ENCODE measurements at regions not wholly inside any gene's neighbourhood (a gene's known extent, or its start where the extent isn't known, plus 50 kb on each side); places are given as distances from the start of the nearest gene placed in this dataset.
"Not testable (repeated sequence)": the region's sequence is repeated elsewhere in the genome, so short reads cannot be mapped to it uniquely, and the experiment has no call there.

GRCh38 chr4:111296466-111296865, 673.6 kb upstream of the PITX2 start:
- no peak for DNase-seq

- DNase-seq: no peak
Observed at GRCh38 chr4:111303806-111304205, 680.9 kb upstream of the PITX2 start.

GRCh38 chr4:111323496-111323895, 700.6 kb upstream of the PITX2 start:
- no peak for DNase-seq

DNA sequence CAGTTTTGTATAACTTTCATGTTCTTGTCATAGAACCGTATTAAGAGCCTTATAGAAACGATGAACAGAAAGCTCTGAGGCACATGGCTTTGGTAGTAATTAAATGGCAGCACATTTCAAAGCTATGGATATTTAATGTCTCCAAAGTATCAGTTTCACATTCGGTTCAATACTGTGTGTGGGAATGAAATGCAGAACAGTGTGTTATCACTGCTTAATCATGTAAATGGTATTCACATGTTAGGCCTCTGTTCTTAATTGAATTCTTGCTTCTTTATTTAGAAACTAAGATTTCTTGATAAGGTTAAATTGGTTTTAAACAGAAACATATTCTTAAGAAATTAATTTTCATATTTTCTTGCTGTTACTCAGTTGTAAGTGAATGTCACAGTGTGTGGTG, 701.0 kb upstream of the PITX2 start:
- no peak for DNase-seq

DNA sequence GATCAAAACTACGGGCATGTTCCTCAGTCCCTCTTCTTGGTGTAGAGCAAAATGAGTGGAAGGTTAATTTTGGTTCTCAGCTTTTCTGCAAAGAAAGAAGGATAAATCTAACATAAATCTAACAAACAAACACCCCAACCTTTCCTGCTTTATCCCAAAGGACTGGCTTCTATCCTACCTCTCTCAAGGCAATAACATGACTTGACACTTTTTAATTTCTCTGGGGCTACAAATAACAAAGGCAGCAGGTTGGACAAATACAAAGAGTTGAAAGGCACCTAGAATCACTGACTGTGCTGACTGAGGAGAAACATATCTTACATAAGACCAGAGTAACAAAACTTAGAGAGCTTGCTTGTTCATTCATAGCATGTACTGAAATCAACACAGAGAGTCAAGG, 703.6 kb upstream of the PITX2 start:
- no peak for DNase-seq

- no peak for DNase-seq
Observed at GRCh38 chr4:111330786-111331185, 707.9 kb upstream of the PITX2 start.

- no peak for DNase-seq
Observed at GRCh38 chr4:111334361-111334760, 711.5 kb upstream of the PITX2 start.

DNA sequence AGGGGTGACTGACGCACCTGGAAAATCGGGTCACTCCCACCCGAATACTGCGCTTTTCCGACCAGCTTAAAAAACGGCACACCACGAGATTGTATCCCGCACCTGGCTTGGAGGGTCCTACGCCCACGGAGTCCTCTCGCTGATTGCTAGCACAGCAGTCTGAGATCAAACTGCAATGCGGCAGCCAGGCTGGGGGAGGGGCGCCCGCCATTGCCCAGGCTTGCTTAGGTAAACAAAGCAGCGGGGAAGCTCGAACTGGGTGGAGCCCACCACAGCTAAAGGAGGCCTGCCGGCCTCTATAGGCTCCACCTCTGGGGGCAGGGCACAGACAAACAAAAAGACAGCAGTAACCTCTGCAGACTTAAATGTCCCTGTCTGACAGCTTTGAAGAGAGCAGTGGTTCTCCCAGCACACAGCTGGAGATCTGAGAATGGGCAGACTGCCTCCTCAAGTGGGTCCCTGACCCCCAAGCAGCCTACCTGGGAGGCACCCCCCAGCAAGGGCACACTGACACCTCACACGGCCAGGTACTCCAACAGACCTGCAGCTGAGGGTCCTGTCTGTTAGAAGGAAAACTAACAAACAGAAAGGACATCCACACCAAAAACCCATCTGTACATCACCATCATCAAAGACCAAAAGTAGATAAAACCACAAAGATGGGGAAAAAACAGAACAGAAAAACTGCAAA, 714.5 kb upstream of the PITX2 start:
- not testable (repeated sequence) for DNase-seq

DNA sequence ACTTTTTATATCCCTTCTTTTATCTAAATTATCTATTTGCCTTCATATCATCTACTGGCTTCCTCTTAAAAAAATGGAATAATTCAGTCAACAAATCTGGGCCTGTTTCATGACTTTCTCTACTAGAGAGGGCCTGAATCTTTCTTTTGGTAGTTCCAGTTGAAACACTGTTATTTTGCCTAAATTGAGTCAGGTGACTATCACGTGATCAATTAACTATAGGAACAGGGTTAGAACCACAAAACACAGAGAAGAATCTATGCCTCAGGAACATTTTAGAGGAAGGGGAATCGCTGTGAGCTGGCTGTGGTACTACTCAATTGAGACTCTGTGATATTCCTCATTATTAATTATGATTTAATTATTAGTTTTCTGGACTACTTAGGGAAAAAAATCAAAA, 736.7 kb upstream of the PITX2 start:
- DNase-seq: no peak

- no peak for DNase-seq
Observed at GRCh38 chr4:111360906-111361305, 738.0 kb upstream of the PITX2 start.

DNA sequence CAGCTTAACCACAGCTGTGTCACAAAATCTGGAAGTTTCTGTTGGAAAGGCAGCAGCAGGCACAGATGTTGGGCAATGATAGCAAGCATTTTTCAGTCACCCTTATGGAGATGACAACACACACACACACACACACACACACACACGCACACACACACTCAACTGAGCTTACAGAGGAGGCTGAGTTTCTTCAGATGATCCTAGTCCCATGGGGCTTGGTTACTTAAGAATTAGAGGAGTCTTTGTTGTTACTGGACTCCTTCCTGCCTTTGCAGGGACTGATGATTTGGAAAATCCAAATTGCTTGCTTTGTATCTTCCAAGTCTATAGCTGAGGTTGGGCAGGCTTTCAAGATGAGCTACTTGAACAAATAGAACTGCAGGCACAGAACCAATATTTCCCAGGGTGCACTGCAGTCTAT, 740.1 kb upstream of the PITX2 start:
- no peak for DNase-seq

- DNase-seq: not testable (repeated sequence)
Observed at GRCh38 chr4:111377880-111378279, 755.0 kb upstream of the PITX2 start.

GRCh38 chr4:111388561-111388960, 756.7 kb upstream of the FAM241A start:
- no peak for DNase-seq

GRCh38 chr4:111391829-111392228, 753.4 kb upstream of the FAM241A start:
- no peak for DNase-seq

DNA sequence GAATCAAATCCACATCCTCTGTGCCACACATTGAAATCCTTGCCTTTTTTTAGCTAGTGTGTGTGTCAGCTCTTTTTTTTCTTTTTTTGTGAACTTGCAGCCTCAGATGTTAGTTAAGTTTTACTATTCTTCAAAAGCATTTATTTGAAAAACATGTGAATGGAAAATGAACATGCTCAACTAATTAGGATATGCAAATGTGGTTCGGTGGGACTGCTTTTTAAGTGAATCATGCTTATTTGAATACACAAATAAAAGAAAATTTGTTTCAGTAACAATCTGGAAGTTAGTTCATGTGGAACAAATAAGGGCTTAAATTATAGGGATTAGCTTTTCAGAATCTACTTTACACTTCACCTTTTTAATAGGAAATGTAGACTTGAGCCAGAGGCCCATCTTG, 751.5 kb upstream of the FAM241A start:
- no peak for DNase-seq

- DNase-seq: no peak
Observed at GRCh38 chr4:111398906-111399330, 746.3 kb upstream of the FAM241A start.

DNA sequence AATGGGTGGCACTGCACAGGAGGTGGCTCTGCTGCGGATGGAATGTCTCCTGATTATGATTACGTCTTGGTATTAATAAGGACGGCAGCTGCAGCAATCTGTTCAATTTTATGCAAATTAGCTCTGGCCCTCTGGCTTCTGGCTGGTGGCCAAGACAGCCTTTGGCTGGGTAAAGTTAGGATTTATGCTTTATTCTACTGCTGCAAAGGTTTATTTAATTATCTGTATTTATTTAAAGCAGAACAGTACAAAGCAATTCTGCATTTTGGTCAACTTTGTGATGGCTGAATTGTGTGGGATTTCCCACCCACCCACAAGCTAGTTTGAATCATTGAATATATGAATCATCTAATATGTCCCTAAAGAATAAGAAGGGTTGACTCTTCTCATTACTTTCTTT, 745.6 kb upstream of the FAM241A start:
- no peak for DNase-seq

DNA sequence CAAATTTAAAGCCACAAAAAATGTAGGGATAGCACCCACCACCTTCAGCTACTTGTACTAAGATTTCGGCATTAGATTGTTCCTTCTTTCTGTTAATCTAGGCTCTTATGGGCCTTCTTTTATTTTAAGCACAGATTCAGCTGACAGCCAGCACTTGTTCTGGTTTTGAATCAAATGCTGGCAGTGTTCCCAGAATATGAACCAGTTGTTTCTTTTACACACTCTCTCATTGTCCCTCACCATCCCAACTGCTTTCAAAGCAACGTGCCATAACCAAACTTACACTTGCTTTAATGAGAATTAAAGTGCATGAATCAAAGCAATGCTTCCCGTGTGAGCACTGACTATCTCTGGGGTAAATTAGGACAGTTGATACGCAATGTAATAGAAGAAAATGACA, 744.5 kb upstream of the FAM241A start:
- no peak for DNase-seq

DNA sequence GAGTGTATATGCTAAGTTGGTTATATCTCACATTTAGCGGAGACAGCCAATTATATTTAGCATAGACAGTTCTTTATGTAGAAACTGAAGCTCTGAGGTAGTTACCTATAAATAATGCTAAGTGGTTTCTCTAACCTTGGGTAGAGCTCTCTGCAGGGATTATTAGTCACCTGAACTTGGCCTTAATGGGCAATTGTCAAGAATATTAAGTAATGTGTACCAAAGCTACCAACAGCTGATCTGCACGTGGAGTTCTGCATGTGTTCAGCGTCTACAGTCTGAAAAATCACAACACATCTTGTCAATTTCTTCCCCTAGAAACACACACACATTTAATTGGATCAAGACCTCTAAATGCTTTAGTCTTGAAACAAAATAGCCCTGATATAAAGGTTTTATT, 740.6 kb upstream of the FAM241A start:
- no peak for DNase-seq

DNA sequence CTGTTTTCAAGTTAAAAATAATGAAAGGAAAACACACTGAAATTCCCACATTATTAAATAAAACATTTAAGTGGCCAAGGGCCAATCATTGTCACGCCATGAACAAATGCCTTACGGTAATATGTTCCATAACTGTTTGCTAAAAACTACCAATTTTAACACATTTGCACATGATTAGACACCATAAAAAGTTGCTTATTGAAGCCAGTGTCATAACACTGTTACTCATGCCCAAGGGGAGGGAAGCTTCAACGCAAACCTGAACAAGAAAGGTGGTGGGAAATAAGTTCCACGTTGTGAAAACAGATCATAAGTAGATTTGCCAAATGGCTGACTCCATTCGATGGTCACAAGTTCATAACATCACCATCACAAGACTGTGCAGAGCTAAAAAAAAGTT, 739.3 kb upstream of the FAM241A start:
- DNase-seq: no peak

GRCh38 chr4:111410571-111410970, 734.7 kb upstream of the FAM241A start:
- DNase-seq: no peak

DNA sequence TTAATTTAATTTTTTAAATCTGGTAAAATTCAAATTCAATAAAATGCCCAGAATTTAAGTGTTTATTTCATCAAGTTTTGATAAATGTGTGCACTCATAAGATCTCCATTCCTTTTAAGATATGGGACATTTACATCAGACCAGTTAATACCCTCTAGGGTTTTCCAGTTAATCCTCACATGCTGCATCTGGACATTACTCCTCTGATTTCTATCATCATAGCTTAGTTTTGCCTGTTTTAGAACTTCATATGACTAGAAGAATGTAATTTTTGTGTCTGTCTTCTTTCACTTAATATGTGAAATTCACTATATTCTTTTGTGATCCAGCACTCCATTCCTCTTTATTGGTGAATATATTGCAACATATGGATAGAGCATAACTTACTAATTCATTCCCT, 727.7 kb upstream of the FAM241A start:
- no peak for DNase-seq

- DNase-seq: no peak
Observed at GRCh38 chr4:111433441-111433840, 711.8 kb upstream of the FAM241A start.

DNA sequence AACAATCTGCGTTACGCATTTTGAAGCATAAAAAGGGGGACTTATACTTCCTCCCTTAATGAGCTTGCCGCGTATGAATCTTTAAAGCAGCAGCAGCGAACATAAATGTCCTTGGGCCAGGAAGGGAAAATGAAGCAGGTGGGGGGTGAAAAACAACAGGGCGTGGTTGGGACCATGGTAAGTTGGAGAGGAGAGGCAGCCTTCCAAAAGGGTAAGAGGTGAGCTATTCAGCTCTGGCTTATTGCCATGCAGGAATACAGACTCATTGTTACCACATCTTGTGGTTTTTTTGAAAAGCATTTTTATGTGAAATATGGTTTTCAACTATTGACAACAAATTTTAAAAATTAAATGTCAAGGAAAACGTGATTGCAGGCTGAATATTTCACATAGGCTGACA, 710.7 kb upstream of the FAM241A start:
- DNase-seq: no peak

- no peak for DNase-seq
Observed at GRCh38 chr4:111435986-111436744, 709.1 kb upstream of the FAM241A start.
